ENCODE measurements at regions not wholly inside any gene's neighbourhood (a gene's known extent, or its start where the extent isn't known, plus 50 kb on each side); places are given as distances from the start of the nearest gene placed in this dataset.

- Histone ChIP-seq H3K9me2 (ENCODE audit: insufficient read depth) (peaks cover 9% of the 10 kb centered on the region; the same call in 1 of the 2 replicates), H3K27me3 (ENCODE audit: insufficient read depth, low read depth) (no peaks in the 10 kb centered on the region), H3K79me2 (ENCODE audit: low read depth) (no peaks in the 10 kb centered on the region), H3K4me1 (replicated peaks; ENCODE audit: insufficient read depth) (no peaks in the 10 kb centered on the region), H4K20me1 (ENCODE audit: insufficient read depth) (no peaks in the 10 kb centered on the region), H3K4me2 (no peak overlapping the region), H3K36me3 (ENCODE audit: low read depth) (no peaks in the 10 kb centered on the region), H3K27ac (no peak overlapping the region), H3F3A (ENCODE audit: insufficient read depth, low read depth) (no peaks in the 10 kb centered on the region), H3K9me3 (ENCODE audit: insufficient read depth, low read depth) (no peaks in the 10 kb centered on the region), H2AFZ (no peak overlapping the region), H3K4me3 (no peak overlapping the region)
- TF ChIP-seq EZH2 (IDR thresholded peaks at IDR 0.05; ENCODE audit: low read depth) (no peak), CTCF (conservative IDR thresholded peaks at IDR 0.05) (no peak)
- DNase-seq: no peak
- POLR2A ChIA-PET (ENCODE audit: unreplicated experiment): no interaction called here
- no TSS peak for BruUV-seq (replicated peaks)
- intact Hi-C loops (cut with micrococcal nuclease; ENCODE audit: unreplicated experiment): no loop called here
- CTCF ChIA-PET: no interaction called here
Observed at GRCh38 chr6:45756606-45757005, 259.1 kb downstream of the CLIC5 start.

- H3K4me3 ChIP-seq: no peak overlapping the region
- intact Hi-C loops (cut with micrococcal nuclease; ENCODE audit: unreplicated experiment): no loop called here
- POLR2A ChIA-PET (ENCODE audit: unreplicated experiment): no interaction called here
Observed at GRCh38 chr6:45754432-45754831, 261.2 kb downstream of the CLIC5 start.

GRCh38 chr6:45746046-45746445 lies 269.6 kb downstream of the CLIC5 start:
- DNase-seq: no peak
- Histone ChIP-seq H3K9me2 (ENCODE audit: insufficient read depth) (no peaks in the 10 kb centered on the region), H3K9me3 (ENCODE audit: insufficient read depth, low read depth) (0 out of 2 replicates have a peak, but pooled peaks cover 4% of the 10 kb centered on the region), H3K27me3 (ENCODE audit: insufficient read depth, low read depth) (no peaks in the 10 kb centered on the region), H3K36me3 (ENCODE audit: low read depth) (no peaks in the 10 kb centered on the region), H3K27ac (no peak overlapping the region), H3K4me2 (no peak overlapping the region), H4K20me1 (ENCODE audit: insufficient read depth) (no peaks in the 10 kb centered on the region), H3K4me1 (replicated peaks; ENCODE audit: insufficient read depth) (no peaks in the 10 kb centered on the region), H2AFZ (no peak overlapping the region), H3K79me2 (ENCODE audit: low read depth) (no peaks in the 10 kb centered on the region), H3K4me3 (no peak overlapping the region), H3F3A (ENCODE audit: insufficient read depth, low read depth) (no peaks in the 10 kb centered on the region)
- no TSS peak for BruUV-seq (replicated peaks)
- TF ChIP-seq CTCF (conservative IDR thresholded peaks at IDR 0.05) (no peak), EZH2 (IDR thresholded peaks at IDR 0.05; ENCODE audit: low read depth) (no peak)
- POLR2A ChIA-PET (ENCODE audit: unreplicated experiment): no interaction called here
- intact Hi-C loops (cut with micrococcal nuclease; ENCODE audit: unreplicated experiment): no loop called here
- CTCF ChIA-PET: no interaction called here

More at GRCh38 chr6:45754432-45754831, 261.2 kb downstream of the CLIC5 start:
- H3K9me2 ChIP-seq (ENCODE audit: insufficient read depth): 0 out of 2 replicates have a peak, but pooled peaks cover 5% of the 10 kb centered on the region
- no peaks in the 10 kb centered on the region for H3K79me2 ChIP-seq (ENCODE audit: low read depth)
- H3F3A ChIP-seq (ENCODE audit: insufficient read depth, low read depth): no peaks in the 10 kb centered on the region
- no peak for TF ChIP-seq EZH2 (IDR thresholded peaks at IDR 0.05; ENCODE audit: low read depth)
- TF ChIP-seq CTCF (conservative IDR thresholded peaks at IDR 0.05): no peak
- H3K36me3 ChIP-seq (ENCODE audit: low read depth): no peaks in the 10 kb centered on the region
- H3K4me2 ChIP-seq: no peak overlapping the region
- DNase-seq: no peak
- no peaks in the 10 kb centered on the region for H4K20me1 ChIP-seq (ENCODE audit: insufficient read depth)
- no peaks in the 10 kb centered on the region for H3K9me3 ChIP-seq (ENCODE audit: insufficient read depth, low read depth)
- CTCF ChIA-PET: no interaction called here
- H2AFZ ChIP-seq: no peak overlapping the region
- H3K27me3 ChIP-seq (ENCODE audit: insufficient read depth, low read depth): no peaks in the 10 kb centered on the region
- BruUV-seq (replicated peaks): no TSS peak
- H3K27ac ChIP-seq: no peak overlapping the region
- no peaks in the 10 kb centered on the region for H3K4me1 ChIP-seq (replicated peaks; ENCODE audit: insufficient read depth)

Data from PC-9 (cell line).